ENCODE measurements at regions not wholly inside any gene's neighbourhood (a gene's known extent, or its start where the extent isn't known, plus 50 kb on each side); places are given as distances from the start of the nearest gene placed in this dataset.

DNA sequence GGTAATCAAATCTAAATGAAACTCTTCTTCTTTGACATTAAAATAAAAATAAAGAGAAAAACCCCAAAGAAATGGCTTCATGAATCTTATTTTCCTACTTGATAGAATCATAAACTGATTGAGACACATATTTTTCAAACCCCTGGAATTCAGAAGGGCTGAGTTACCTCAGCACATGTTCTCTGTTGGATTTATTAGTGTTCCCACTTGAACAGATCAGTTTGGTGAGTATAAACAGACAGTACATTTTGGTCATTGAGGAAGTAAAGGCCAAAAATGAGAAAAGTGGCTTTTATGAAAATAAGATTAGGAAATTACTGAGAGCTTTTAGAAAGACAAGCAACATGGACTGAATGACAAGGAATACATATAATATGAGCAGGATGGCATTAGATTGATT is 620.4 kb downstream of the ANKRD50 start:
- Histone ChIP-seq H2AFZ (ENCODE audit: insufficient read depth, low read depth, low read length, poor library complexity, severe bottlenecking) (no peak overlapping the region), H3K27ac (ENCODE audit: low read length in 2 of 2) (no peak overlapping the region), H3K4me1 (ENCODE audit: control insufficient read depth in 2 of 2, insufficient read depth in 2 of 2, low read length in 2 of 2) (no peaks in the 10 kb centered on the region), H3K36me3 (replicated peaks in 1 of 2; ENCODE audit: control extremely low read depth in 1 of 2, control insufficient read depth in 1 of 2, extremely low read depth in 1 of 2, insufficient read depth in 2 of 2, low read length in 1 of 2) (no peaks in the 10 kb centered on the region), H4K20me1 (ENCODE audit: control insufficient read depth, insufficient read depth, low read length, poor library complexity, severe bottlenecking) (no peaks in the 10 kb centered on the region), H3K9ac (ENCODE audit: low read length) (no peak overlapping the region), H3K4me3 (ENCODE audit: control extremely low read depth in 1 of 5, extremely low read depth in 1 of 5, insufficient read depth in 1 of 5, low read depth in 2 of 5, low read length in 4 of 5) (no peak overlapping the region), H3K4me2 (replicated peaks; ENCODE audit: low read depth, low read length, poor library complexity, severe bottlenecking) (no peak overlapping the region), H3K9me3 (ENCODE audit: control extremely low read depth in 1 of 3, control insufficient read depth in 2 of 3, insufficient read depth in 1 of 3, low read length in 2 of 3) (no peaks in the 10 kb centered on the region), H3K79me2 (ENCODE audit: control insufficient read depth, insufficient read depth, low read length) (no peaks in the 10 kb centered on the region), H3K27me3 (replicated peaks in 1 of 4; ENCODE audit: control extremely low read depth in 1 of 4, control insufficient read depth in 3 of 4, insufficient read depth in 4 of 4, low read length in 3 of 4) (no peaks in the 10 kb centered on the region)
- H3K4me1 Mint-ChIP-seq: no peaks in the 10 kb centered on the region
- H3K27me3 Mint-ChIP-seq: no peaks in the 10 kb centered on the region
- TF ChIP-seq EZH2 (IDR thresholded peaks at IDR 0.05; ENCODE audit: borderline replicate concordance, insufficient read depth, low read depth, low read length, poor library complexity, severe bottlenecking): no peak
- TF ChIP-seq, protein P1, sequence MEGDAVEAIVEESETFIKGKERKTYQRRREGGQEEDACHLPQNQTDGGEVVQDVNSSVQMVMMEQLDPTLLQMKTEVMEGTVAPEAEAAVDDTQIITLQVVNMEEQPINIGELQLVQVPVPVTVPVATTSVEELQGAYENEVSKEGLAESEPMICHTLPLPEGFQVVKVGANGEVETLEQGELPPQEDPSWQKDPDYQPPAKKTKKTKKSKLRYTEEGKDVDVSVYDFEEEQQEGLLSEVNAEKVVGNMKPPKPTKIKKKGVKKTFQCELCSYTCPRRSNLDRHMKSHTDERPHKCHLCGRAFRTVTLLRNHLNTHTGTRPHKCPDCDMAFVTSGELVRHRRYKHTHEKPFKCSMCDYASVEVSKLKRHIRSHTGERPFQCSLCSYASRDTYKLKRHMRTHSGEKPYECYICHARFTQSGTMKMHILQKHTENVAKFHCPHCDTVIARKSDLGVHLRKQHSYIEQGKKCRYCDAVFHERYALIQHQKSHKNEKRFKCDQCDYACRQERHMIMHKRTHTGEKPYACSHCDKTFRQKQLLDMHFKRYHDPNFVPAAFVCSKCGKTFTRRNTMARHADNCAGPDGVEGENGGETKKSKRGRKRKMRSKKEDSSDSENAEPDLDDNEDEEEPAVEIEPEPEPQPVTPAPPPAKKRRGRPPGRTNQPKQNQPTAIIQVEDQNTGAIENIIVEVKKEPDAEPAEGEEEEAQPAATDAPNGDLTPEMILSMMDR (IDR thresholded peaks at IDR 0.05): no peak
- no peak overlapping the region for H3K4me3 Mint-ChIP-seq
- ATAC-seq (ENCODE audit: low read depth) (no peak), DNase-seq (no peak)
- no peak overlapping the region for H3K27ac Mint-ChIP-seq
- no peaks in the 10 kb centered on the region for H3K9me3 Mint-ChIP-seq (ENCODE audit: insufficient read depth)
- POLR2A ChIA-PET: no interaction called here
- intact Hi-C loops (cut with micrococcal nuclease): no loop called here
- CTCF ChIA-PET: interaction anchor here (1.4 kb wide), 1 partner anchor 10 kb away, joined by 3 read pairs; no protein-coding TSS in a partner anchor

DNA sequence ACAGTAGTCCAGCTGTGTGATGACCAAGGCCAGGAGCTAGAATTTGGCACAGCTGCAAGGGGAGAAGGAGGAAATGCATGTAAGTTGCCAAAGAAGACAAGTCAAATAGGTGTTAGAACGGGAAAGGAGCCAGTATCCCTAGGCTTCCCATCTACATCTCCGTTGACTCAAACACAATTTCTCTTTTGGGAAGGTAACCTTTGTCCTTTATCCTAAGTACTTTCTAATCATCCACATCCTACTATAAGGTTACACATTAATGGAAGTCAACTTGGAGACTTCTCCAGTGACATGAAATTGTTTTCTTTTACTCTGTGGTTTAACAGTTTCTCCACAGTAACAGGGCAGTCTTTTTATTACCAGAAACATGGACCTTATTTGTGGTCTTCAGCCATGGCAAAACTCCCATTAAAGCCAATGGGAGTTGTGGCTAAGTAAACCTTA is 620.0 kb downstream of the ANKRD50 start:
- H3K4me1 ChIP-seq (ENCODE audit: control insufficient read depth in 2 of 2, insufficient read depth in 2 of 2, low read length in 2 of 2): no peaks in the 10 kb centered on the region
- Mint-ChIP-seq H3K9me3 (ENCODE audit: insufficient read depth) (no peaks in the 10 kb centered on the region), H3K4me3 (no peak overlapping the region), H3K27me3 (no peaks in the 10 kb centered on the region), H3K4me1 (no peaks in the 10 kb centered on the region), H3K27ac (no peak overlapping the region)
- no CpG with 5 or more reads among the region's 2 CpGs for WGBS (ENCODE audit: insufficient coverage)
- no peak overlapping the region for H3K9ac ChIP-seq (ENCODE audit: low read length)
- no peak overlapping the region for H2AFZ ChIP-seq (ENCODE audit: insufficient read depth, low read depth, low read length, poor library complexity, severe bottlenecking)
- ATAC-seq (ENCODE audit: low read depth): no peak
- no peaks in the 10 kb centered on the region for H3K27me3 ChIP-seq (replicated peaks in 1 of 4; ENCODE audit: control extremely low read depth in 1 of 4, control insufficient read depth in 3 of 4, insufficient read depth in 4 of 4, low read length in 3 of 4)
- no peak overlapping the region for H3K4me3 ChIP-seq (ENCODE audit: control extremely low read depth in 1 of 5, extremely low read depth in 1 of 5, insufficient read depth in 1 of 5, low read depth in 2 of 5, low read length in 4 of 5)
- no peaks in the 10 kb centered on the region for H4K20me1 ChIP-seq (ENCODE audit: control insufficient read depth, insufficient read depth, low read length, poor library complexity, severe bottlenecking)
- intact Hi-C loops (cut with micrococcal nuclease): no loop called here
- no peaks in the 10 kb centered on the region for H3K9me3 ChIP-seq (ENCODE audit: control extremely low read depth in 1 of 3, control insufficient read depth in 2 of 3, insufficient read depth in 1 of 3, low read length in 2 of 3)
- TF ChIP-seq EZH2 (IDR thresholded peaks at IDR 0.05; ENCODE audit: borderline replicate concordance, insufficient read depth, low read depth, low read length, poor library complexity, severe bottlenecking): no peak
- TF ChIP-seq, protein P1 (IDR thresholded peaks at IDR 0.05): no peak
- no peak overlapping the region for H3K27ac ChIP-seq (ENCODE audit: low read length in 2 of 2)
- ChIA-PET CTCF (interaction anchor here (1.4 kb wide), 1 partner anchor 10 kb away, joined by 3 read pairs; no protein-coding TSS in a partner anchor), POLR2A (no interaction called here)
- H3K36me3 ChIP-seq (replicated peaks in 1 of 2; ENCODE audit: control extremely low read depth in 1 of 2, control insufficient read depth in 1 of 2, extremely low read depth in 1 of 2, insufficient read depth in 2 of 2, low read length in 1 of 2): no peaks in the 10 kb centered on the region
- no peak for DNase-seq
- H3K79me2 ChIP-seq (ENCODE audit: control insufficient read depth, insufficient read depth, low read length): no peaks in the 10 kb centered on the region
- H3K4me2 ChIP-seq (replicated peaks; ENCODE audit: low read depth, low read length, poor library complexity, severe bottlenecking): no peak overlapping the region

Data from B cell (primary cell).